OCI-LY7 (cell line): ENCODE measurements at regions not wholly inside any gene's neighbourhood (a gene's known extent, or its start where the extent isn't known, plus 50 kb on each side); places are given as distances from the start of the nearest gene placed in this dataset.

Experiments used
- CTCF ChIP-seq: fragments of 200-600 bp; sonication (generic); conservative IDR thresholded peaks from 2 replicates; pipeline ENCODE4 v1.5.1; 2014; ENCODE audit warnings: mild to moderate bottlenecking, antibody characterized with exemption, low read length, moderate library complexity, mixed read lengths
- EZH2phosphoT487 ChIP-seq: fragments of 200-600 bp; sonication (generic); IDR thresholded peaks from 2 replicates; pipeline ENCODE4 v1.6.1; 2018; ENCODE audit warnings: low read depth, borderline replicate concordance, mild to moderate bottlenecking, mixed run types, antibody characterized with exemption, low read length, moderate library complexity, mixed read lengths

GRCh38 chr21:27189870-27190269 lies 223.0 kb upstream of the ADAMTS5 start:
- TF ChIP-seq CTCF (no peak), EZH2phosphoT487 (no peak)
